Mesenchymal stem cell (in vitro differentiated cells and primary cell): ENCODE measurements at regions not wholly inside any gene's neighbourhood (a gene's known extent, or its start where the extent isn't known, plus 50 kb on each side); places are given as distances from the start of the nearest gene placed in this dataset.
"Not testable (repeated sequence)": the region's sequence is repeated elsewhere in the genome, so short reads cannot be mapped to it uniquely, and the experiment has no call there.

ENCODE experiments used
- DNase-seq: peaks from one replicate; pipeline ENCODE4 v3.0.0-alpha.2; 2013
- H2AFZ ChIP-seq: one replicate; pipeline ENCODE4 v1.6.1; 2013; ENCODE audit warnings: low read depth, mild to moderate bottlenecking, control low read depth, inconsistent platforms, low read length, moderate library complexity
- H2AK5ac ChIP-seq: 2 replicates; pipeline ENCODE4 v1.6.1; 2013; ENCODE audit warnings: low read length, moderate library complexity, mild to moderate bottlenecking, inconsistent platforms; ENCODE audit not compliant: severe bottlenecking
- H2BK120ac ChIP-seq: one replicate; pipeline ENCODE4 v1.6.1; 2013; ENCODE audit warnings: low read depth, mild to moderate bottlenecking, inconsistent platforms, low read length, moderate library complexity
- H2BK12ac ChIP-seq, 2 experiments: one replicate each; pipeline ENCODE4 v1.6.1; 2013; ENCODE audit warnings: inconsistent platforms in 2 of 2, low read length in 2 of 2, mild to moderate bottlenecking in 2 of 2, moderate library complexity in 2 of 2, control low read depth in 1 of 2
- H2BK15ac ChIP-seq: one replicate; pipeline ENCODE4 v1.6.1; 2013; ENCODE audit warnings: mild to moderate bottlenecking, low read depth, inconsistent platforms; ENCODE audit not compliant: poor library complexity, severe bottlenecking
- H2BK5ac ChIP-seq: 2 replicates; pipeline ENCODE4 v1.6.1; 2013; ENCODE audit warnings: low read depth, mild to moderate bottlenecking, low read length, control low read depth, inconsistent platforms; ENCODE audit not compliant: poor library complexity, severe bottlenecking
- H3K14ac ChIP-seq, 2 experiments: one replicate each; pipeline ENCODE4 v1.6.1; 2013; ENCODE audit warnings: inconsistent platforms in 2 of 2, low read length in 2 of 2, control low read depth in 1 of 2, mild to moderate bottlenecking in 1 of 2, moderate library complexity in 1 of 2
- H3K18ac ChIP-seq, 2 experiments: one replicate each; pipeline ENCODE4 v1.6.1; 2013; ENCODE audit warnings: inconsistent platforms in 2 of 2, low read length in 2 of 2, control low read depth in 1 of 2, low read depth in 1 of 2, mild to moderate bottlenecking in 1 of 2
- H3K23ac ChIP-seq, 2 experiments: one replicate each; pipeline ENCODE4 v1.6.1; 2013; ENCODE audit warnings: inconsistent platforms in 2 of 2, low read length in 2 of 2, mild to moderate bottlenecking in 2 of 2, moderate library complexity in 2 of 2, control low read depth in 1 of 2
- H3K27ac ChIP-seq: 2 replicates; pipeline ENCODE4 v1.5.1; 2013; ENCODE audit warnings: mild to moderate bottlenecking, moderate library complexity, low read length, control low read depth, inconsistent platforms; ENCODE audit not compliant: poor library complexity, severe bottlenecking
- H3K27me3 ChIP-seq, 2 experiments: 2 replicates each; pipeline versions ENCODE4 v1.6.1 to v1.7.0; 2013; ENCODE audit warnings: low read length in 2 of 2, mild to moderate bottlenecking in 2 of 2, moderate library complexity in 2 of 2, control low read depth in 1 of 2, inconsistent platforms in 1 of 2; ENCODE audit not compliant: control insufficient read depth in 1 of 2, insufficient read depth in 1 of 2
- H3K36me3 ChIP-seq, 2 experiments: 2 replicates each; pipeline versions ENCODE4 v1.6.1 to v1.7.0; 2013; ENCODE audit warnings: low read length in 2 of 2, control low read depth in 1 of 2, inconsistent platforms in 1 of 2, low read depth in 1 of 2, mild to moderate bottlenecking in 1 of 2; ENCODE audit not compliant: insufficient read depth in 2 of 2, control insufficient read depth in 1 of 2
- H3K4ac ChIP-seq, 2 experiments: one replicate each; pipeline ENCODE4 v1.6.1; 2013; ENCODE audit warnings: inconsistent platforms in 2 of 2, low read length in 2 of 2, mild to moderate bottlenecking in 2 of 2, moderate library complexity in 2 of 2, control low read depth in 1 of 2, low read depth in 1 of 2
- H3K4me1 ChIP-seq: 2 replicates; pipeline ENCODE4 v1.6.1; 2013; ENCODE audit warnings: low read depth, low read length, control low read depth; ENCODE audit not compliant: control insufficient read depth, insufficient read depth
- H3K4me2 ChIP-seq: 2 replicates; pipeline ENCODE4 v1.6.1; 2013; ENCODE audit warnings: low read length, mild to moderate bottlenecking, inconsistent platforms; ENCODE audit not compliant: poor library complexity, severe bottlenecking
- H3K4me3 ChIP-seq, 2 experiments: 2 replicates each; pipeline versions ENCODE4 v1.5.1 to v1.7.0; 2013; ENCODE audit warnings: low read length in 2 of 2, mild to moderate bottlenecking in 2 of 2, control low read depth in 1 of 2, low read depth in 1 of 2; ENCODE audit not compliant: insufficient read depth in 1 of 2
- H3K79me1 ChIP-seq: replicated peaks from 2 replicates; pipeline ENCODE4 v1.6.1; 2013; ENCODE audit warnings: mild to moderate bottlenecking, control low read depth, low read length, inconsistent platforms; ENCODE audit not compliant: poor library complexity, severe bottlenecking
- H3K9ac ChIP-seq: 2 replicates; pipeline ENCODE4 v1.7.0; 2013; ENCODE audit warnings: mild to moderate bottlenecking, low read length, moderate library complexity
- H3K9me3 ChIP-seq: 2 replicates; pipeline ENCODE4 v1.7.0; 2013; ENCODE audit warnings: mild to moderate bottlenecking, low read length; ENCODE audit not compliant: control insufficient read depth
- H4K8ac ChIP-seq: one replicate; pipeline ENCODE4 v1.6.1; 2013; ENCODE audit warnings: inconsistent platforms, mild to moderate bottlenecking, low read length, moderate library complexity
- H4K91ac ChIP-seq: one replicate; pipeline ENCODE4 v1.6.1; 2013; ENCODE audit warnings: mild to moderate bottlenecking, low read length, inconsistent platforms
- WGBS: methylation state at CpG from one replicate; pipeline ENCODE4 v1.1.7; 2013; ENCODE audit warnings: mixed read lengths; 5-methylcytosine and 5-hydroxymethylcytosine counted together

DNA sequence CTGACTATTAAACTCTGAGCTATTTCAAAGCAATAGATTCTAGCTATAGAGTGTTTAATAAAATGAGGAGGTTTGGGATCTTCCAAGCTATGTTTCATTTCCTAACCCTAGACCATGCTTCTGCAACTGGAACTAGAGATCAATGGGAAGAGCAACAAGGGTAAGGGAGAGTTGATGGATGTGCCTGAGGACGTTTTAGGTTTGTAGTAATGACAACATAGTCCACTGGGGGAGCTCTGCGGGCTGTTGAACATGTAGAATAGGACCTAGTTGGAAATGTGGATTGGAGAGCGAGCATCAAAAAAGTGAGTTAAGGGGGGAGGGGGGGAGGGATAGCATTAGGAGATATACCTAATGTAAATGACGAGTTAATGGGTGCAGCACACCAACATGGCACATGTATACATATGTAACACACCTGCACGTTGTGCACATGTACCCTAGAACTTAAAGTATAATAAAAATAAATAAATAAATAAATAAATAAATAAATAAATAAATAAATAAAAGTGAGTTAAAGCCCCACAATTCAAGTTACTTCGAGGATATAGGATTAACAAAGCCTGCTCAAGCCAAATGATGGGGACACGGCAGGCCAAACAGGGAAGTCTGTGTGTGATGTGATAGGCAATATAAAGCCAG, 165.7 kb upstream of the HES1 start:
- H3K4me2 ChIP-seq, H3K4me3 ChIP-seq, H3K9ac ChIP-seq, H3K27ac ChIP-seq, H3K4ac ChIP-seq, H2AFZ ChIP-seq, H3K23ac ChIP-seq, H3K9me3 ChIP-seq, H2BK15ac ChIP-seq, H2BK12ac ChIP-seq, H3K18ac ChIP-seq, H3K36me3 ChIP-seq, H4K91ac ChIP-seq, H3K14ac ChIP-seq, H2BK5ac ChIP-seq, H2BK120ac ChIP-seq, H3K79me1 ChIP-seq, H2AK5ac ChIP-seq: not testable (repeated sequence)
- peak; percentile 64 for DNase-seq
- WGBS, result 37% methylated on average over 4 of the region's 7 CpGs
- Histone ChIP-seq H3K4me1 (peaks cover 17% of the 10 kb centered on the region), H3K27me3 (peaks cover 12 to 61% of the 10 kb centered on the region in 2 experiments), H4K8ac (peak overlapping the region; percentile 27)

DNA sequence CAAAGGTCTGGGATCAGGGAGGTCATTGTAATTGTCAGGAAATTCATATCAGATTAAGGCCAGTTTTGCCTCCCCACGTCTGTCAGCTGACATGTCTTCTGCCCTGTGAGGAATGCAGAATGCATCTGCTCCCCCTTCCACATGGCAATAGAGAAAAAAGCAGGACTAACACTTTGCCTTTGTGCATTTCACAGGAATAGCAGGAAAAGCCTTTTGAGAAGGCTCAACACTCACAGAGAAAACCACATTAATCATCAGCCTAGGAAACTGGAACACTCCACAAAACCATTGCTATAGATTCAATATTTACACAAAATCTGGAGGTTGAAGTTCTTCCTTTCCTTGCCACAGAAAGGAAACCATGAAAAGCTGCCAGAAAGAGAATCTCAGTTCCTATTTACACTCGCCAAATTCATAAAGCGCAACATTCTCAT, 165.2 kb upstream of the HES1 start:
- H3K9ac ChIP-seq, result no peak overlapping the region
- no peaks in the 10 kb centered on the region for H3K36me3 ChIP-seq
- H3K4me3 ChIP-seq, result no peak overlapping the region
- H2BK5ac ChIP-seq, result no peak overlapping the region
- no peak overlapping the region for H3K14ac ChIP-seq
- H2AFZ ChIP-seq, result no peak overlapping the region
- no peak overlapping the region for H2BK120ac ChIP-seq
- no peak overlapping the region for H3K27ac ChIP-seq
- H3K27me3 ChIP-seq, result peaks cover 6 to 61% of the 10 kb centered on the region in 2 experiments
- no peak overlapping the region for H2BK15ac ChIP-seq
- peaks cover 17% of the 10 kb centered on the region for H3K4me1 ChIP-seq
- no peaks in the 10 kb centered on the region for H3K79me1 ChIP-seq
- H3K18ac ChIP-seq, result peak overlapping the region in 1 of 2 experiments; percentile 63
- H3K4ac ChIP-seq, result no peak overlapping the region
- no peak overlapping the region for H3K4me2 ChIP-seq
- peak overlapping the region; percentile 27 for H4K8ac ChIP-seq
- H4K91ac ChIP-seq, result no peak overlapping the region
- DNase-seq, result peak; percentile 62
- no peaks in the 10 kb centered on the region for H3K9me3 ChIP-seq
- H2BK12ac ChIP-seq, result no peak overlapping the region
- WGBS, result 58% methylated on average over 3 of the region's 3 CpGs
- no peak overlapping the region for H2AK5ac ChIP-seq
- H3K23ac ChIP-seq, result no peak overlapping the region

DNA sequence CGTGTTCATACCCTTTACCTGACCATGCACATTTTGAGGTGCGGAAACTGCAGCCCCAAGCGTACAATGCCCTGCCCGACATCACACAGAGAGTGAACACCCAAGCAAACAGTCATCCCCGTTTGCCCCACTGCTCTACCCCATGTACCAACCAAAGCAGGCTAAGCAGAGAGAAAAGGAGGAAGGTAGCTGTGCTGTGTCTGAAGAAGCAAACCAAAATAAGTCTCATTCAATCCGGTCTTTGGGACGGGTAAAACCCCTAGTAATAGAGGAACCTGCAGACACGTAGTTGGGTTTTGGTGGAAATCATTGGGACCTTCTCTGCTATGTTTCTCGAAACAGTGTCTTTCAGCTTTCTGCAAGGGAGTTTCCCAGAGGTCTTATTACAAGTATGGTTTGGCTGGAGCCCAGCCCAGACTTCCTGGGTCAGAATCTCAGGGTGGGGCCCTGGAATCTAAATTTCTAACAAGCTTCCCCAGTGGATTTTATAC, 164.6 kb upstream of the HES1 start:
- H2BK5ac ChIP-seq, result no peak overlapping the region
- H3K4me1 ChIP-seq, result peaks cover 17% of the 10 kb centered on the region
- H3K4me3 ChIP-seq, result no peak overlapping the region
- H2AFZ ChIP-seq, result no peak overlapping the region
- H3K9ac ChIP-seq, result no peak overlapping the region
- 94% methylated on average over 9 of the region's 9 CpGs for WGBS
- H3K27ac ChIP-seq, result no peak overlapping the region
- peak overlapping the region in 1 of 2 experiments; percentile 63 for H3K18ac ChIP-seq
- H4K91ac ChIP-seq, result peak overlapping the region; percentile 84
- H3K27me3 ChIP-seq, result peaks cover 1 to 64% of the 10 kb centered on the region in 2 experiments
- H4K8ac ChIP-seq, result no peak overlapping the region
- peak overlapping the region; percentile 40 to 63 for H3K4ac ChIP-seq
- H3K9me3 ChIP-seq, result no peaks in the 10 kb centered on the region
- no peak overlapping the region for H3K23ac ChIP-seq
- no peaks in the 10 kb centered on the region for H3K79me1 ChIP-seq
- no peak overlapping the region for H3K14ac ChIP-seq
- no peaks in the 10 kb centered on the region for H3K36me3 ChIP-seq
- no peak overlapping the region for H2BK15ac ChIP-seq
- peak; percentile 59 for DNase-seq
- H2AK5ac ChIP-seq, result no peak overlapping the region
- H2BK120ac ChIP-seq, result no peak overlapping the region
- H2BK12ac ChIP-seq, result peak overlapping the region in 1 of 2 experiments; percentile 90
- H3K4me2 ChIP-seq, result no peak overlapping the region

DNA sequence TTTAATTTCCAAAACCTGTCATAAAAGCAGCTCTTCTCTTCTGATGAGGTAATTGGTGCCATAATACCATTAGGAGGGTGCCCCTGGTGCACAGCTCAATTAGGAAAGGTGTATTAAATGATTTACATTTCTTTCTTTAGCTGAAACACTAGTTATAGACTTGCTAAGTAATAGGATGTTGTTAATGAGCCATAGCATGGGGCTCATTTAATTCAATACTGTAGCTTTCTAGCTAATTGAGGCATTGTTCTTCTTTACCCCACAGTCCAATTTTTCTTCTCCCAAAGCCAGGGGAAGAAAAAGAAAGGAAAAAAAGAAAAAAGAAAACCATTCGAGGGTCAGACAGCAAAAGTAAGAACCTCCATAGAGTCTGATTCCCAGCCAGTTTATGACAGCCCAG, 164.0 kb upstream of the HES1 start:
- Histone ChIP-seq H3K9ac (no peak overlapping the region), H2BK15ac (no peak overlapping the region), H3K18ac (peak overlapping the region in 1 of 2 experiments; percentile 54)

More for the DNA sequence above, 164.0 kb upstream of the HES1 start:
- Histone ChIP-seq H2BK5ac (no peak overlapping the region), H2BK120ac (no peak overlapping the region), H2AK5ac (no peak overlapping the region), H2BK12ac (peak overlapping the region; percentile 28 to 87), H3K36me3 (no peaks in the 10 kb centered on the region), H3K27me3 (peaks cover under 1 to 61% of the 10 kb centered on the region in 2 experiments), H2AFZ (no peak overlapping the region), H3K9me3 (no peaks in the 10 kb centered on the region), H3K4me2 (no peak overlapping the region), H4K91ac (no peak overlapping the region), H3K4me3 (no peak overlapping the region), H3K23ac (no peak overlapping the region), H3K79me1 (no peaks in the 10 kb centered on the region), H3K4ac (peak overlapping the region in 1 of 2 experiments; percentile 40), H3K14ac (no peak overlapping the region), H3K4me1 (peaks cover 17% of the 10 kb centered on the region), H3K27ac (no peak overlapping the region), H4K8ac (no peak overlapping the region)
- WGBS, result 88% methylated on average over 1 of the region's 1 CpG
- DNase-seq, result no peak
